ENCODE measurements at regions not wholly inside any gene's neighbourhood (a gene's known extent, or its start where the extent isn't known, plus 50 kb on each side); places are given as distances from the start of the nearest gene placed in this dataset.

DNA sequence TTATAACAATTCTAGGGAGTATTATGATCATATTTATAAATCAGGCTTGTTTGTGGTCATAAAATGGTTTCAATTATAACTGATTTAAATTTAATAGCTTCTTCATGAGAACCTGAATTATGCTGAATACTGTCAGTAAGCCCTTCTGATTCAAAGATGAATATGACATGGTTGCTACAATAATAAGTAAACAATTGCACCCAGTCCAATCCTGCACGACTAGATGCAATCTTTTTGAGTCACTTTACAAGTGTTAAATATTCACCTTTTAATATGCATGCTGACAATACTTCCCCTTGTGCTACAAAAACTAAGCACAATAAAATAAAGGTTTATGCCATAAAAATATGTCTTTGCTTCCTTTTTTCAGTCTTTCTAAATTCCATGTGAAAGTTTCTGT lies 325.2 kb downstream of the KCNJ3 start:
- H3K4me1 Mint-ChIP-seq (ENCODE audit: low read depth), result no peaks in the 10 kb centered on the region
- peaks cover 35% of the 10 kb centered on the region for H3K9me3 Mint-ChIP-seq
- DNase-seq, result no peak
- H3K27me3 Mint-ChIP-seq (ENCODE audit: insufficient read depth), result no peaks in the 10 kb centered on the region
- no peak overlapping the region for H3K27ac Mint-ChIP-seq
- H3K36me3 Mint-ChIP-seq (ENCODE audit: low read depth), result peaks cover 4% of the 10 kb centered on the region; the same call in 1 of the 2 replicates
- TF ChIP-seq, protein P1, sequence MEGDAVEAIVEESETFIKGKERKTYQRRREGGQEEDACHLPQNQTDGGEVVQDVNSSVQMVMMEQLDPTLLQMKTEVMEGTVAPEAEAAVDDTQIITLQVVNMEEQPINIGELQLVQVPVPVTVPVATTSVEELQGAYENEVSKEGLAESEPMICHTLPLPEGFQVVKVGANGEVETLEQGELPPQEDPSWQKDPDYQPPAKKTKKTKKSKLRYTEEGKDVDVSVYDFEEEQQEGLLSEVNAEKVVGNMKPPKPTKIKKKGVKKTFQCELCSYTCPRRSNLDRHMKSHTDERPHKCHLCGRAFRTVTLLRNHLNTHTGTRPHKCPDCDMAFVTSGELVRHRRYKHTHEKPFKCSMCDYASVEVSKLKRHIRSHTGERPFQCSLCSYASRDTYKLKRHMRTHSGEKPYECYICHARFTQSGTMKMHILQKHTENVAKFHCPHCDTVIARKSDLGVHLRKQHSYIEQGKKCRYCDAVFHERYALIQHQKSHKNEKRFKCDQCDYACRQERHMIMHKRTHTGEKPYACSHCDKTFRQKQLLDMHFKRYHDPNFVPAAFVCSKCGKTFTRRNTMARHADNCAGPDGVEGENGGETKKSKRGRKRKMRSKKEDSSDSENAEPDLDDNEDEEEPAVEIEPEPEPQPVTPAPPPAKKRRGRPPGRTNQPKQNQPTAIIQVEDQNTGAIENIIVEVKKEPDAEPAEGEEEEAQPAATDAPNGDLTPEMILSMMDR (IDR thresholded peaks at IDR 0.05), result no peak
- H3K4me3 Mint-ChIP-seq, result no peak overlapping the region

DNA sequence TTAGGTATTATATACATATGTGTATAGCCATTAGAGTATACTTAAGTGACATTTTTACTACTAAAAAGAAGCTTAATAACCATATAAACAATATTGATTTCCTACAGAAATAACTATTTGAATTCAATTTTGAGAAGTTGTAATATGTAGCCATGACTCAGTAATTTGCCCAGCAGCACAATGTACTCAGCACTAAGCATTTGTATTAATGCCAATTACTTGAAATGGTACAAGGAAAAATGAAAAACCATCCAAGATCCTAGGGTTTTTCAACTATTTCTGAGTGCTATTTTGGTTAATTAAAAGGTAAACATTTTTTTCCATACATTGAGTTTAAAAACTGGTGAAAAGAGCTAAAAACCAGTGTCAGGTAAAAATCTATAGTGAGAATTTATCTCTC lies 324.0 kb downstream of the KCNJ3 start:
- Mint-ChIP-seq H3K27me3 (ENCODE audit: insufficient read depth) (no peaks in the 10 kb centered on the region), H3K27ac (no peak overlapping the region)

DNA sequence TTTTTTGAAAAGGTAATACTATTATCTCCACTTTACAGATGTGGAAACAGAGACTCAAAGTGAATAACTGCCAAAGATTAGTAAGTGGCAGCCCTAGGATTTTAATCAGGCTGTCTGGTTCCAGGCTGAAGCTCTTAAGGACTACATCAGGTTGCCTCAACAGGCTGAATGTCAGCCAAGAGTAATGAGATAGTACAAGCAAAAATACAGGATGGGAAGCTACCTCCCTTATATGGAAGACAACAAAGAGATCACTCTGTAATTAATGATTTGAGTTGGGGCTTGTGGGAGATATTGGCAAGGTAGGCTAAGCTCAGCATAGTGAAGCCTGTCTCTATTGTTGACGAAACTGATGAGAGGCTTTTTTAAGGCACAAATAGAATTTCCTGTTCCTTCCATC lies 323.1 kb downstream of the KCNJ3 start:
- Mint-ChIP-seq H3K4me1 (ENCODE audit: low read depth) (no peaks in the 10 kb centered on the region), H3K4me3 (no peak overlapping the region), H3K9me3 (peaks cover 32% of the 10 kb centered on the region), H3K27me3 (ENCODE audit: insufficient read depth) (no peaks in the 10 kb centered on the region), H3K27ac (no peak overlapping the region), H3K36me3 (ENCODE audit: low read depth) (peaks cover 4% of the 10 kb centered on the region; the same call in 1 of the 2 replicates)
- TF ChIP-seq, protein P1 (IDR thresholded peaks at IDR 0.05), result no peak
- no peak for DNase-seq

More for the DNA sequence above, 324.0 kb downstream of the KCNJ3 start:
- H3K9me3 Mint-ChIP-seq, result peaks cover 32% of the 10 kb centered on the region
- H3K36me3 Mint-ChIP-seq (ENCODE audit: low read depth), result peaks cover 4% of the 10 kb centered on the region; the same call in 1 of the 2 replicates
- H3K4me3 Mint-ChIP-seq, result no peak overlapping the region
- no peak for DNase-seq
- TF ChIP-seq, protein P1 (IDR thresholded peaks at IDR 0.05), result no peak
- H3K4me1 Mint-ChIP-seq (ENCODE audit: low read depth), result no peaks in the 10 kb centered on the region

DNA sequence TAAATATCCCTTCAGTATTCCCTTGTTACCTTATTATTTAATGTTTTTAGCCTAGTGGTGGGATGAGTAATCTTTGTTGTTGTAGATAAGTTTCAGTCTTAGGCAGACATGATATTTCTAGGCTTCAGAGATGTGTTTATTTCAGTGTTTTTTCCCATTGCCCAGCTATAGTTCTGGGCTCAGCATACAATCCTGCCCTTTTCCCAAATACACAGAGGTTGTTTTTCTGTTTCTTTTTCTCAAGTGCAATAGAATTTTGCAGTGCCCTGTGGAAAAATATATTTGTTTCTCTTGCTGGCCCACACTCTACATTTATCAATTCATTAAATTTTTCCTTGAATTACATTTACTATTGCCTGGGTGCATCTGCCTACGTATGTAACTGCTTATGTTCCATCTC lies 321.8 kb downstream of the KCNJ3 start:
- Mint-ChIP-seq H3K27me3 (ENCODE audit: insufficient read depth) (no peaks in the 10 kb centered on the region), H3K27ac (no peak overlapping the region), H3K36me3 (ENCODE audit: low read depth) (peaks cover 2% of the 10 kb centered on the region; the same call in 1 of the 2 replicates), H3K9me3 (peaks cover 23% of the 10 kb centered on the region), H3K4me1 (ENCODE audit: low read depth) (no peaks in the 10 kb centered on the region), H3K4me3 (no peak overlapping the region)
- TF ChIP-seq, protein P1 (IDR thresholded peaks at IDR 0.05), result no peak
- DNase-seq, result no peak

DNA sequence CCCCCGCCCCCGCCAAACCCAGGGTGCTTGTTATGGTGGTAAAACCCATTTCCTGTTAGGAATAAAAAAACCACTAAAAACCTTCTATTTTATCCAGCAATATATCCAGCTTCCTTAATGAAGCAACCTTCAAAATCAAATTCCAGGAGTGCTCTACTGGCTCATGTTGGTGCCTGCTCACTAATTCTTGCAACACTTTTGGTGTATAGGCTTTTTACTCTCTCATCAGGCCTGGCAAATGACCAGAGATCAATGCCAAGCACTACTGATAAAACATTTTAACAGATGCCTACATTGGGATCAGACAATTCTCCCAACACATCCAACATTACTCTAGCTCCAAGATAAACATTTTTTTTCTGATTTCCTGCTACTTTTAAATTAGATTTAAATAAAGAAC lies 312.4 kb downstream of the KCNJ3 start:
- TF ChIP-seq, protein P1 (IDR thresholded peaks at IDR 0.05), result no peak
- no peak overlapping the region for H3K4me3 Mint-ChIP-seq
- H3K9me3 Mint-ChIP-seq, result peaks cover 29% of the 10 kb centered on the region
- no peaks in the 10 kb centered on the region for H3K27me3 Mint-ChIP-seq (ENCODE audit: insufficient read depth)
- no peak overlapping the region for H3K27ac Mint-ChIP-seq
- no peaks in the 10 kb centered on the region for H3K36me3 Mint-ChIP-seq (ENCODE audit: low read depth)
- no peak for DNase-seq
- H3K4me1 Mint-ChIP-seq (ENCODE audit: low read depth), result no peaks in the 10 kb centered on the region

DNA sequence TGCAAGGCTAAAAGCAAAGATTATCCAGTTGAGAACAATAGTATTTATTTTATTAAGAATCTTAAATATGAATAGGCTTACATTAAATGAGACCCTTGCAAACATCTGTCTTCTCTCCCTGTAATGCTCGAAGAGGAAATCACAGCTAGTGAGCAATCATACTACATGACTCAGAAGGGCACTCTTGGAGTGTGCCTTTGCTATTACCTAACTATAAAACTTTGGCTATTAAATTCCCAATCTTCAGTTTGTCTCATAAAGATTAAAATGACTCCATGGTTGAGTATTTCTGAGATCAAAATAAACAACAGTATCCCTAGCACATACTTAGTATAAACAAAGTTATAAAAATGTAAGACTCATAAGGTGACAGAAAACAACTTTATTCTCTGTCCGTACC lies 296.9 kb downstream of the KCNJ3 start:
- TF ChIP-seq, protein P1 (IDR thresholded peaks at IDR 0.05), result no peak
- H3K9me3 Mint-ChIP-seq, result peaks cover 16% of the 10 kb centered on the region
- H3K27ac Mint-ChIP-seq, result no peak overlapping the region
- DNase-seq, result no peak
- peaks cover 2% of the 10 kb centered on the region; the same call in 1 of the 2 replicates for H3K27me3 Mint-ChIP-seq (ENCODE audit: insufficient read depth)
- H3K4me1 Mint-ChIP-seq (ENCODE audit: low read depth), result no peaks in the 10 kb centered on the region
- H3K36me3 Mint-ChIP-seq (ENCODE audit: low read depth), result no peaks in the 10 kb centered on the region
- H3K4me3 Mint-ChIP-seq, result no peak overlapping the region
